Liver (tissue), 8 donors: ENCODE measurements at regions not wholly inside any gene's neighbourhood (a gene's known extent, or its start where the extent isn't known, plus 50 kb on each side); places are given as distances from the start of the nearest gene placed in this dataset.
"Not testable (repeated sequence)": the region's sequence is repeated elsewhere in the genome, so short reads cannot be mapped to it uniquely, and the experiment has no call there.

Experiments
- DNase-seq: peaks from one replicate; pipeline ENCODE4 v3.0.0-alpha.2; 2017; ENCODE audit warnings: low spot score
- H3K27ac ChIP-seq, 2 donors: one replicate each; pipeline ENCODE4 v1.7.0; 2013; ENCODE audit warnings: inconsistent platforms in 2 of 2, low read length in 2 of 2, control low read depth in 1 of 2, low read depth in 1 of 2, mild to moderate bottlenecking in 1 of 2
- H3K27me3 ChIP-seq, 4 donors: one replicate each; pipeline versions ENCODE4 v1.6.1 to v1.7.0; 2013; ENCODE audit warnings: low read length in 3 of 4, inconsistent platforms in 1 of 4, mild to moderate bottlenecking in 1 of 4, moderate library complexity in 1 of 4; ENCODE audit not compliant: control insufficient read depth in 4 of 4, insufficient read depth in 4 of 4
- H3K36me3 ChIP-seq, 4 donors: one replicate each; pipeline versions ENCODE4 v1.6.1 to v1.7.0; 2013; ENCODE audit warnings: low read length in 3 of 4, mild to moderate bottlenecking in 3 of 4, low read depth in 1 of 4, moderate library complexity in 1 of 4; ENCODE audit not compliant: control insufficient read depth in 4 of 4, insufficient read depth in 3 of 4
- H3K4me1 ChIP-seq, 4 donors: one replicate each; pipeline versions ENCODE4 v1.6.1 to v1.7.0; 2013; ENCODE audit warnings: low read length in 3 of 4, mild to moderate bottlenecking in 3 of 4, moderate library complexity in 1 of 4; ENCODE audit not compliant: control insufficient read depth in 4 of 4, insufficient read depth in 4 of 4
- H3K4me3 ChIP-seq, 3 donors: one replicate each; pipeline versions ENCODE4 v1.6.1 to v1.7.0; 2013; ENCODE audit warnings: low read length in 3 of 3, control low read depth in 1 of 3, low read depth in 1 of 3, mild to moderate bottlenecking in 1 of 3
- H3K9ac ChIP-seq, 2 donors: one replicate each; pipeline ENCODE4 v1.7.0; 2013; ENCODE audit warnings: low read length in 2 of 2, mild to moderate bottlenecking in 2 of 2, moderate library complexity in 2 of 2, control low read depth in 1 of 2, low read depth in 1 of 2
- H3K9me3 ChIP-seq, 4 donors: one replicate each; pipeline versions ENCODE4 v1.6.1 to v1.7.0; 2013; ENCODE audit warnings: low read length in 3 of 4; ENCODE audit not compliant: control insufficient read depth in 4 of 4
- CTCF ChIP-seq: fragments of 150-350 bp; IDR thresholded peaks from 2 replicates; pipeline ENCODE4 v1.5.1; 2017; ENCODE audit warnings: improper control_type of control experiment, low read depth, low read length; ENCODE audit not compliant: missing input control
- EGR1 ChIP-seq, 2 donors: IDR thresholded peaks; 2 replicates each; pipeline ENCODE4 v1.6.1; 2016 to 2018; ENCODE audit warnings: antibody characterized with exemption in 2 of 2, low read depth in 2 of 2
- FOXA2 ChIP-seq: IDR thresholded peaks from 2 replicates; pipeline ENCODE4 v1.6.1; 2016; ENCODE audit warnings: antibody characterized with exemption
- GABPA ChIP-seq, 2 donors: IDR thresholded peaks in 1 of 2; conservative IDR thresholded peaks in 1 of 2; 2 replicates each; pipeline ENCODE4 v1.6.1; 2016; ENCODE audit warnings: antibody characterized with exemption in 2 of 2, mild to moderate bottlenecking in 1 of 2, moderate library complexity in 1 of 2
- HNF4G ChIP-seq: IDR thresholded peaks from 2 replicates; pipeline ENCODE4 v1.6.1; 2016; ENCODE audit warnings: antibody characterized with exemption
- JUND ChIP-seq, 2 donors: IDR thresholded peaks; 2 replicates each; pipeline ENCODE4 v1.6.1; 2016; ENCODE audit warnings: antibody characterized with exemption in 2 of 2
- NR2F2 ChIP-seq: IDR thresholded peaks from 2 replicates; pipeline ENCODE4 v1.6.1; 2016; ENCODE audit warnings: antibody characterized with exemption
- RAD21 ChIP-seq, 2 donors: IDR thresholded peaks; 2 replicates each; pipeline ENCODE4 v1.6.1; 2016; ENCODE audit warnings: antibody characterized with exemption in 2 of 2, mild to moderate bottlenecking in 2 of 2
- RXRA ChIP-seq, 2 donors: IDR thresholded peaks; 2 replicates each; pipeline ENCODE4 v1.6.1; 2017 to 2018; ENCODE audit warnings: antibody characterized with exemption in 2 of 2, mild to moderate bottlenecking in 1 of 2
- SP1 ChIP-seq: IDR thresholded peaks from 2 replicates; pipeline ENCODE4 v1.6.1; 2018; ENCODE audit warnings: antibody characterized with exemption, mild to moderate bottlenecking
- TAF1 ChIP-seq: conservative IDR thresholded peaks from 2 replicates; pipeline ENCODE4 v1.6.1; 2016; ENCODE audit warnings: antibody characterized with exemption, mild to moderate bottlenecking
- YY1 ChIP-seq: IDR thresholded peaks from 2 replicates; pipeline ENCODE4 v1.6.1; 2016; ENCODE audit warnings: antibody characterized with exemption, mild to moderate bottlenecking
- WGBS: extraction: QIAGEN DNeasy Blood & Tissue Kit; methylation state at CpG from one replicate; pipeline ENCODE4 v1.1.7; 2013; 5-methylcytosine and 5-hydroxymethylcytosine counted together
- TF ChIP-seq, protein P1 (sequence below): IDR thresholded peaks from 2 replicates; pipeline ENCODE4 v1.6.1; 2016; ENCODE audit warnings: antibody characterized with exemption
- TF ChIP-seq, protein P2 (sequence below): IDR thresholded peaks from 2 replicates; pipeline ENCODE4 v1.6.1; 2016; ENCODE audit warnings: antibody characterized with exemption
- TF ChIP-seq, protein P3 (sequence below): IDR thresholded peaks from 2 replicates; pipeline ENCODE4 v1.6.1; 2016; ENCODE audit warnings: antibody characterized with exemption
- donor health status: healthy.
- donor health status: healthy.
- donor health status: healthy.
- donor health status: healthy.
- donor health status: healthy.

DNA sequence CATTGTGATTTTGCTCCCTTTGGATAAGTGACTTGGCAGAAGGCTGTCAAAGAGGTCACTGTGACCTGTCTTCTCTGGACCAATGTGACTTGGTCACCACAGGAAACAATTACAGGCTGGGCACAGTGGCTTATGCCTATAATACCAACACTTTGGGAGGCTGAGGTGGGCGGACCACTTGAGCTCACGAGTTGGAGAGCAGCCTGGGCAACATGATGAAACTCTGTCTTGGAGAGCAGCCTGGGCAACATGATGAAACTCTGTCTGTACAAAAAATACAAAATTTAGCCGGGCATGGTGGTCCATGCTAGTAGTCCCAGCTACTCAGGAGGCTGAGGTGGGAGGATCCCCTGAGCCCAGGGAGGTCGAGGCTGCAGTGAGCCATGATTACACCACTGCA lies 256.9 kb downstream of the FAM72C start:
- not testable (repeated sequence) for H3K4me1 ChIP-seq, H3K27me3 ChIP-seq, H3K36me3 ChIP-seq, H3K27ac ChIP-seq, H3K4me3 ChIP-seq, H3K9ac ChIP-seq, H3K9me3 ChIP-seq, DNase-seq
- WGBS, result 43% methylated on average over 4 of the region's 4 CpGs

GRCh38 chr1:143709606-143710259 lies 262.1 kb downstream of the FAM72C start:
- H3K9me3 ChIP-seq, H3K27me3 ChIP-seq, H3K4me3 ChIP-seq, H3K27ac ChIP-seq, H3K36me3 ChIP-seq, H3K9ac ChIP-seq, DNase-seq, H3K4me1 ChIP-seq: not testable (repeated sequence)
- TF ChIP-seq RAD21 (IDR thresholded peaks at IDR 0.05) (peak; percentile 63 to 80), CTCF (peak; percentile 35)
- 33% methylated on average over 10 of the region's 10 CpGs for WGBS

- H3K27ac ChIP-seq, H3K9me3 ChIP-seq, H3K9ac ChIP-seq, H3K36me3 ChIP-seq, H3K4me3 ChIP-seq, DNase-seq, H3K27me3 ChIP-seq, H3K4me1 ChIP-seq: not testable (repeated sequence)
- WGBS, result 93% methylated on average over 16 of the region's 27 CpGs
These were observed 269.0 kb downstream of the FAM72C start for GRCh38 chr1:143702739-143703138.

GRCh38 chr1:143699731-143700130 lies 272.1 kb downstream of the FAM72C start:
- no peak overlapping the region for H3K27ac ChIP-seq
- peaks cover 0 to under 1% (median 0%) of the 10 kb centered on the region in 4 donors for H3K27me3 ChIP-seq

More at GRCh38 chr1:143699731-143700130, 272.1 kb downstream of the FAM72C start:
- no peaks in the 10 kb centered on the region for H3K36me3 ChIP-seq
- H3K4me3 ChIP-seq, result no peak overlapping the region
- no peaks in the 10 kb centered on the region for H3K4me1 ChIP-seq
- no peaks in the 10 kb centered on the region for H3K9me3 ChIP-seq
- no peak for DNase-seq
- no peak for TF ChIP-seq TAF1
- no peak for TF ChIP-seq NR2F2
- no peak for TF ChIP-seq YY1
- TF ChIP-seq SP1, result no peak
- TF ChIP-seq, protein P1, sequence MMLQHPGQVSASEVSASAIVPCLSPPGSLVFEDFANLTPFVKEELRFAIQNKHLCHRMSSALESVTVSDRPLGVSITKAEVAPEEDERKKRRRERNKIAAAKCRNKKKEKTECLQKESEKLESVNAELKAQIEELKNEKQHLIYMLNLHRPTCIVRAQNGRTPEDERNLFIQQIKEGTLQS, result no peak
- no peak for TF ChIP-seq FOXA2
- TF ChIP-seq EGR1 (IDR thresholded peaks at IDR 0.05; ENCODE audit: low read depth in 2 of 2), result no peak
- TF ChIP-seq GABPA (IDR thresholded peaks at IDR 0.05 in 1 of 2, conservative IDR thresholded peaks at IDR 0.05 in 1 of 2), result no peak
- TF ChIP-seq RXRA (IDR thresholded peaks at IDR 0.05), result no peak
- TF ChIP-seq CTCF, result no peak
- no peak for TF ChIP-seq JUND (IDR thresholded peaks at IDR 0.05)
- TF ChIP-seq HNF4G, result no peak
- TF ChIP-seq, protein P2, sequence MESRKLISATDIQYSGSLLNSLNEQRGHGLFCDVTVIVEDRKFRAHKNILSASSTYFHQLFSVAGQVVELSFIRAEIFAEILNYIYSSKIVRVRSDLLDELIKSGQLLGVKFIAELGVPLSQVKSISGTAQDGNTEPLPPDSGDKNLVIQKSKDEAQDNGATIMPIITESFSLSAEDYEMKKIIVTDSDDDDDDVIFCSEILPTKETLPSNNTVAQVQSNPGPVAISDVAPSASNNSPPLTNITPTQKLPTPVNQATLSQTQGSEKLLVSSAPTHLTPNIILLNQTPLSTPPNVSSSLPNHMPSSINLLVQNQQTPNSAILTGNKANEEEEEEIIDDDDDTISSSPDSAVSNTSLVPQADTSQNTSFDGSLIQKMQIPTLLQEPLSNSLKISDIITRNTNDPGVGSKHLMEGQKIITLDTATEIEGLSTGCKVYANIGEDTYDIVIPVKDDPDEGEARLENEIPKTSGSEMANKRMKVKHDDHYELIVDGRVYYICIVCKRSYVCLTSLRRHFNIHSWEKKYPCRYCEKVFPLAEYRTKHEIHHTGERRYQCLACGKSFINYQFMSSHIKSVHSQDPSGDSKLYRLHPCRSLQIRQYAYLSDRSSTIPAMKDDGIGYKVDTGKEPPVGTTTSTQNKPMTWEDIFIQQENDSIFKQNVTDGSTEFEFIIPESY, result no peak
- TF ChIP-seq, protein P3, sequence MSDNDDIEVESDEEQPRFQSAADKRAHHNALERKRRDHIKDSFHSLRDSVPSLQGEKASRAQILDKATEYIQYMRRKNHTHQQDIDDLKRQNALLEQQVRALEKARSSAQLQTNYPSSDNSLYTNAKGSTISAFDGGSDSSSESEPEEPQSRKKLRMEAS, result no peak
- 8% methylated on average over 20 of the region's 20 CpGs for WGBS
- H3K9ac ChIP-seq, result no peak overlapping the region
